ENCODE measurements at regions not wholly inside any gene's neighbourhood (a gene's known extent, or its start where the extent isn't known, plus 50 kb on each side); places are given as distances from the start of the nearest gene placed in this dataset.

DNA sequence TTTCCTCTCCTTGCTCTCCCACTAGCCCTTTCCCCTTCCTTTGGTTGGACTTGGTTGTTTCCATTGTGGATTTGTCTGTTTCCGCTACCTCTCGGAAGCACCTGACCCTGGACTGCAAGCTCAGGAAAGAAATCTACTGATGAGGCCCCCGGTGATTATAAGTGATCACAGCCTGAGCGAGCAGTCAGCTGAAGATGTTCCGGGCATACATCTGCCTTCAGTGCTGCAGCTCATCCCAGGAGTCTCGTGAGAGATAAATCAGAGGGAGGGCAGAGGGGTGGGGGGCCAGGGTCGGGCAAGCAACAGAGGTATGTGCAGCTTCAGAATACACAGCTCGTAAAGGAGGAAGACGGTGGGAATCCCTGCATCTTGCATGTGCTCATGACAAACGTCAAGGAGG is 102.1 kb downstream of the MRPL46 start:
- TF ChIP-seq, protein P1, sequence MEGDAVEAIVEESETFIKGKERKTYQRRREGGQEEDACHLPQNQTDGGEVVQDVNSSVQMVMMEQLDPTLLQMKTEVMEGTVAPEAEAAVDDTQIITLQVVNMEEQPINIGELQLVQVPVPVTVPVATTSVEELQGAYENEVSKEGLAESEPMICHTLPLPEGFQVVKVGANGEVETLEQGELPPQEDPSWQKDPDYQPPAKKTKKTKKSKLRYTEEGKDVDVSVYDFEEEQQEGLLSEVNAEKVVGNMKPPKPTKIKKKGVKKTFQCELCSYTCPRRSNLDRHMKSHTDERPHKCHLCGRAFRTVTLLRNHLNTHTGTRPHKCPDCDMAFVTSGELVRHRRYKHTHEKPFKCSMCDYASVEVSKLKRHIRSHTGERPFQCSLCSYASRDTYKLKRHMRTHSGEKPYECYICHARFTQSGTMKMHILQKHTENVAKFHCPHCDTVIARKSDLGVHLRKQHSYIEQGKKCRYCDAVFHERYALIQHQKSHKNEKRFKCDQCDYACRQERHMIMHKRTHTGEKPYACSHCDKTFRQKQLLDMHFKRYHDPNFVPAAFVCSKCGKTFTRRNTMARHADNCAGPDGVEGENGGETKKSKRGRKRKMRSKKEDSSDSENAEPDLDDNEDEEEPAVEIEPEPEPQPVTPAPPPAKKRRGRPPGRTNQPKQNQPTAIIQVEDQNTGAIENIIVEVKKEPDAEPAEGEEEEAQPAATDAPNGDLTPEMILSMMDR (IDR thresholded peaks at IDR 0.05; ENCODE audit: low read length), result no peak
- TF ChIP-seq EZH2 (optimal IDR thresholded peaks at IDR 0.05; ENCODE audit: low read depth, low read length), result no peak
- no peak for TF ChIP-seq EZH2phosphoT487 (IDR thresholded peaks at IDR 0.05; ENCODE audit: low read length)
